ENCODE measurements at regions not wholly inside any gene's neighbourhood (a gene's known extent, or its start where the extent isn't known, plus 50 kb on each side); places are given as distances from the start of the nearest gene placed in this dataset.

DNA sequence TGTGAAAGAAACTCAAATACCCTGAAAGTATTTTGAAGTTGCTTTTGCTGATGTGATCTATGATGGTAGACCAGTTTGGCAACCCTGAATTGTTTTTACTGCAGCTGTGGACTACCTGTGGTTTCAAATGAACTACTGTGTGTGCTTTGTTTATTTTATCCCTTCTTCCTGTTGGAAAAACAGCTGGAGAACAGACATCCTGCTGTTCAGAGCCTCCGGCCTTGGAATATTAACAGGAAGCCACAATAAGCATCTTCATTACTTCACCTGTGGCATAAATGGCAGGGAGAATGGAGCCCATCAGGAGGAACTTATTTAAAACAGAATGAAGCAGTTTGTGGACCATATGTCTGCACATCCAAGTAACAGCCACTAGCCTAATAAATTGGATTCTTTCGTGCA, 104.8 kb downstream of the DUSP6 start:
- no peak for TF ChIP-seq JUND (IDR thresholded peaks at IDR 0.05)
- TF ChIP-seq POLR2AphosphoS5 (IDR thresholded peaks at IDR 0.05; ENCODE audit: low read depth, low read length), result no peak
- TF ChIP-seq GABPA (IDR thresholded peaks at IDR 0.05; ENCODE audit: low read depth), result no peak
- TF ChIP-seq, protein P1, sequence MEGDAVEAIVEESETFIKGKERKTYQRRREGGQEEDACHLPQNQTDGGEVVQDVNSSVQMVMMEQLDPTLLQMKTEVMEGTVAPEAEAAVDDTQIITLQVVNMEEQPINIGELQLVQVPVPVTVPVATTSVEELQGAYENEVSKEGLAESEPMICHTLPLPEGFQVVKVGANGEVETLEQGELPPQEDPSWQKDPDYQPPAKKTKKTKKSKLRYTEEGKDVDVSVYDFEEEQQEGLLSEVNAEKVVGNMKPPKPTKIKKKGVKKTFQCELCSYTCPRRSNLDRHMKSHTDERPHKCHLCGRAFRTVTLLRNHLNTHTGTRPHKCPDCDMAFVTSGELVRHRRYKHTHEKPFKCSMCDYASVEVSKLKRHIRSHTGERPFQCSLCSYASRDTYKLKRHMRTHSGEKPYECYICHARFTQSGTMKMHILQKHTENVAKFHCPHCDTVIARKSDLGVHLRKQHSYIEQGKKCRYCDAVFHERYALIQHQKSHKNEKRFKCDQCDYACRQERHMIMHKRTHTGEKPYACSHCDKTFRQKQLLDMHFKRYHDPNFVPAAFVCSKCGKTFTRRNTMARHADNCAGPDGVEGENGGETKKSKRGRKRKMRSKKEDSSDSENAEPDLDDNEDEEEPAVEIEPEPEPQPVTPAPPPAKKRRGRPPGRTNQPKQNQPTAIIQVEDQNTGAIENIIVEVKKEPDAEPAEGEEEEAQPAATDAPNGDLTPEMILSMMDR (IDR thresholded peaks at IDR 0.05), result no peak
- no peak for TF ChIP-seq SMC3 (IDR thresholded peaks at IDR 0.05; ENCODE audit: low read depth, low read length)
- TF ChIP-seq CHD2 (IDR thresholded peaks at IDR 0.05; ENCODE audit: low read length, partially characterized antibody), result no peak
- peak; percentile 19; the same call in 1 of the 2 replicates for TF ChIP-seq RAD21 (IDR thresholded peaks at IDR 0.05; ENCODE audit: low read length)
- TF ChIP-seq MEF2A (IDR thresholded peaks at IDR 0.05; ENCODE audit: borderline replicate concordance, low read depth), result no peak
- TF ChIP-seq, protein P2, sequence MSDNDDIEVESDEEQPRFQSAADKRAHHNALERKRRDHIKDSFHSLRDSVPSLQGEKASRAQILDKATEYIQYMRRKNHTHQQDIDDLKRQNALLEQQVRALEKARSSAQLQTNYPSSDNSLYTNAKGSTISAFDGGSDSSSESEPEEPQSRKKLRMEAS (IDR thresholded peaks at IDR 0.05; ENCODE audit: low read depth), result no peak
- 0 out of 2 replicates have a peak, but pooled peaks have one; percentile 13 for TF ChIP-seq MXI1 (IDR thresholded peaks at IDR 0.05; ENCODE audit: low read depth, low read length)
